ENCODE measurements at regions not wholly inside any gene's neighbourhood (a gene's known extent, or its start where the extent isn't known, plus 50 kb on each side); places are given as distances from the start of the nearest gene placed in this dataset.
A peak's percentile ranks its signal among the peaks of the same experiment; 100 is the strongest.

DNA sequence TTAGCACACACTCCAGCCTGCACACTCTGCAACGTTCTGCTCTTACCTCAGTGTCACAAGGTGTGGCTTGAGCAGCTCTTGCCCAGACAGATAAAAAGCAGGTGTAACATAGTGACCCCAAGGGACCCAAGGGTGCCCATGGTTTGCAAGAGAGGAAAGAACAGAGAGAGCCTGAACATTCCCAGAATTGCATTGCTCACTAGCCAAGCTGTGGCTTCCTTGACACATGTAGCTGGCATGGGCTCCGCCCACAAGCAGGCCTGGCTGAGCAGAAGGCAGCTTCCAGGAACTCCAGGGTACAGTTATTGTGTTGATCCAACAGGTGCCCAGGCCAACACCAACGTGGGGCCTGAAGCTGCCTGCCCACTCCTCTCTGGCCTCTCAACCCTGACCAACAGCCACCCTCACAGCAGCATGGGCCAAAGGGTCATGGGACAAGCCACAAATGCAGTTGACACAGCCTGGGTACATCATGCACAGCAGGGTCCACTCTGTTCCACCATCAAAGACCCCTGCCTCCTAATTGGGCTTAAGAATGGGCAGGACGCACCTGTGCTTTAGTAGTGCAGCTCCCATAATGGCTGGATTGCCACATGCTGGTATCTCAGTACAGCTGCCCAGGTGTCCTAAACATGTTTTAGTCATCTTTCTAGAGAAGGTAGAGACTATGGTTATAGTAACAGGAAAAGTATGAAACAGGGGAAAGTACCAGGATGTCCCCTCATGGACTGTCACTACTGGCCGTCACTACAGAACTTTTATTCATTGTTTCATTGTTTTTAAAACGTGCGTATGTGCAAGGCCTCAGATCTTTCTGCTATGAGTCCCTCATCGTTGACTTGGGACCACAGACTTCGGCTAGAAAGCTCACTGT, 73.7 kb upstream of the ACSL1 start:
- TF ChIP-seq, protein P1, sequence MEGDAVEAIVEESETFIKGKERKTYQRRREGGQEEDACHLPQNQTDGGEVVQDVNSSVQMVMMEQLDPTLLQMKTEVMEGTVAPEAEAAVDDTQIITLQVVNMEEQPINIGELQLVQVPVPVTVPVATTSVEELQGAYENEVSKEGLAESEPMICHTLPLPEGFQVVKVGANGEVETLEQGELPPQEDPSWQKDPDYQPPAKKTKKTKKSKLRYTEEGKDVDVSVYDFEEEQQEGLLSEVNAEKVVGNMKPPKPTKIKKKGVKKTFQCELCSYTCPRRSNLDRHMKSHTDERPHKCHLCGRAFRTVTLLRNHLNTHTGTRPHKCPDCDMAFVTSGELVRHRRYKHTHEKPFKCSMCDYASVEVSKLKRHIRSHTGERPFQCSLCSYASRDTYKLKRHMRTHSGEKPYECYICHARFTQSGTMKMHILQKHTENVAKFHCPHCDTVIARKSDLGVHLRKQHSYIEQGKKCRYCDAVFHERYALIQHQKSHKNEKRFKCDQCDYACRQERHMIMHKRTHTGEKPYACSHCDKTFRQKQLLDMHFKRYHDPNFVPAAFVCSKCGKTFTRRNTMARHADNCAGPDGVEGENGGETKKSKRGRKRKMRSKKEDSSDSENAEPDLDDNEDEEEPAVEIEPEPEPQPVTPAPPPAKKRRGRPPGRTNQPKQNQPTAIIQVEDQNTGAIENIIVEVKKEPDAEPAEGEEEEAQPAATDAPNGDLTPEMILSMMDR (IDR thresholded peaks at IDR 0.05), result no peak
- Histone ChIP-seq H3K4me1 (ENCODE audit: control insufficient read depth in 1 of 2, insufficient read depth in 1 of 2, low read depth in 1 of 2, low read length in 1 of 2) (peaks cover 58 to 60% of the 10 kb centered on the region in 2 experiments), H3K9me3 (no peaks in the 10 kb centered on the region)

DNA sequence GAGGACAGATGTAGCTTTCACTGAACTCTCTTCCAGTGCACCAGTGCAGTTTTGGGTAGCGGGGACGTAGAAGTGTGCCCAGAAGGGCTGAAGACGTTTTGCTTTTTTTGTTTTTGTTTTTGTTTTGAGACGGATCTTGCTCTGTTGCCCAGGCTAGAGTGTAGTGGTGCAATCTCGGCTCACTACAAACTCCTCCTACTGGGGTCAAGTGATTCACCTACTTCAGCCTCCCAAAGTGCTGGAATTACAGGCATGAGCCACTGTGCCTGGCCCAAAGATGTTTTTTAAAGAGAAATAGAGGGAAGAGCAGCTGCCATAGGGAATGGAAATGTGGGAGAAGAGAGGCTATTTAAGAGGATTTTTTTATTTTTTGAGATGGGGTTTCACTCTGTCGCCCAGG, 74.4 kb upstream of the ACSL1 start:
- H3K36me3 ChIP-seq, result no peaks in the 10 kb centered on the region
- peaks cover 51 to 53% of the 10 kb centered on the region in 2 experiments for H3K4me1 ChIP-seq (ENCODE audit: control insufficient read depth in 1 of 2, insufficient read depth in 1 of 2, low read depth in 1 of 2, low read length in 1 of 2)
- H3K4me3 ChIP-seq (ENCODE audit: low read depth in 1 of 2, low read length in 1 of 2), result no peak overlapping the region
- no peaks in the 10 kb centered on the region for H3K9me3 ChIP-seq
- no peak overlapping the region for H3K27ac ChIP-seq
- H3K27me3 ChIP-seq, result no peaks in the 10 kb centered on the region
- TF ChIP-seq, protein P1 (IDR thresholded peaks at IDR 0.05), result no peak

More for the DNA sequence above, 73.7 kb upstream of the ACSL1 start:
- Histone ChIP-seq H3K27me3 (no peaks in the 10 kb centered on the region), H3K36me3 (no peaks in the 10 kb centered on the region), H3K27ac (peak overlapping the region; percentile 93), H3K4me3 (ENCODE audit: low read depth in 1 of 2, low read length in 1 of 2) (peak overlapping the region in 1 of 2 experiments; percentile 18)

DNA sequence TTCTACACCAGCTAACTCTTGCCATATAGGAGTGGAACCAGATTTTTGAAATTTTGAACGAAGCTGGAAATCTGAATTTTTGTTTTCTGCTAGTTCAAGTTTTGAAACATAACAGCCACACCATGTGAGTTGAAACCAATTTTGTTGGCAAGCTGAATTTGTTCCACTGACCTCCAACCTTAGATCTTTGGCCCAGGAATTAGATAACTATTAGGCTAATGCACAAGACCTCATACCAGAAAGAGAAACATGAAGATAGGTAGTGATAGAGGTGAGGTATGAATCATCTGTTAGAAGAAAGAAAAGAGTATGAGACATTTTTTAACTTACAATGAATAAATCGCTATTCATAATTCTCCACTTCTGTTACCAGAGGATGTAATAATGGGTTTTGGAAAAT, 76.8 kb upstream of the ACSL1 start:
- H3K4me1 ChIP-seq (ENCODE audit: control insufficient read depth in 1 of 2, insufficient read depth in 1 of 2, low read depth in 1 of 2, low read length in 1 of 2), result peaks cover 38 to 43% of the 10 kb centered on the region in 2 experiments
- TF ChIP-seq, protein P1 (IDR thresholded peaks at IDR 0.05), result no peak
- no peak overlapping the region for H3K27ac ChIP-seq
- H3K9me3 ChIP-seq, result no peaks in the 10 kb centered on the region
- no peak overlapping the region for H3K4me3 ChIP-seq (ENCODE audit: low read depth in 1 of 2, low read length in 1 of 2)
- H3K36me3 ChIP-seq, result no peaks in the 10 kb centered on the region
- no peaks in the 10 kb centered on the region for H3K27me3 ChIP-seq

DNA sequence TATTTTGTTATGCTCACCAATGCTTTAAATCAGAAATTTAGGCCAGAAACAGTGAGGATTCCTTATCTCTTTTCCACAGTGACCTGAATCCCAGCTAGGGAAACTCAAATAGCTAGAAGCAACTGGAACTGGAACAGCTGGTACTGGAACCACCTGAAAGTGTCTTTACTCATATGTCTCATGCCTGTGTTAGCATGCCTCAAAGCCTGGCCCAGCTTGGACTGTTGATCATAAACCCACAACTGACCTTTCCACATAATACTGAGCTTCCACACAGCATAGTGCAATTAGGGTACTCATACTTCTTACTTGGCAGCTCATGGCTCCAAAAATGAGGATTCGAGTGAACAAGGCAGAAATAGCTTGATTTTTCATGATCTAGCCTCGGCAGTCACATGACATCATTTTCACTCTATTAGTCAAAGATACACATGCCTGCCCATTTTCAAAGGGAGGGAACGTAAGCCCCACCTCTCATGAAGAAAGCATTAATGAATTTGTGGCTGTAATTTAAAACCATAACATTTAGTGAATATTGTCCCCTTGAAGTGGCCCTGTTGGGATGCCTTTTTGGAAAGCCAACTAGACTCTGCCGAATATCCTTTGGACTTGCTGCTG, 80.8 kb upstream of the ACSL1 start:
- H3K36me3 ChIP-seq, result no peaks in the 10 kb centered on the region
- no peak overlapping the region for H3K4me3 ChIP-seq (ENCODE audit: low read depth in 1 of 2, low read length in 1 of 2)
- TF ChIP-seq, protein P1 (IDR thresholded peaks at IDR 0.05), result no peak
- no peaks in the 10 kb centered on the region for H3K9me3 ChIP-seq
- H3K27me3 ChIP-seq, result no peaks in the 10 kb centered on the region
- peaks cover 19 to 23% of the 10 kb centered on the region in 2 experiments for H3K4me1 ChIP-seq (ENCODE audit: control insufficient read depth in 1 of 2, insufficient read depth in 1 of 2, low read depth in 1 of 2, low read length in 1 of 2)
- H3K27ac ChIP-seq, result peak overlapping the region; percentile 61

DNA sequence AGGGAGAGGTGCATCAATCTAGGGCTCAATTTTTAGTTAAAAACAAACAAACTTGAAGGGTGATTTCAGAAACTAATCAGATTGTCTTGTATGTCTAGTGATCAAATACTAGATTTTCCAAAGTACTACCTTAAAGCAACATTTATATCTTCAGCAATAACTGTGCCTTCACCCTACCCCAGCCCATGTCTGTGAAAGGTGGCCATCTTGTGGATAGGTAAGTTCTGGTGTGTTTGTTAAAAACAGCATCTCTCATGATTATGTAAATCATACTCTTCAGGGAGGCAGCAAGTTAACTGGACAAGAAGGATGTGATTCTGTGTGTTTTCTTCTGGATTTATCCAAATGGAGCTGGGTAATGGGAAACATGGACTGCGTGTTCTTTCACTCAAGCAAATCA, 81.4 kb upstream of the ACSL1 start:
- H3K36me3 ChIP-seq, result no peaks in the 10 kb centered on the region
- peak overlapping the region; percentile 61 for H3K27ac ChIP-seq
- TF ChIP-seq, protein P1 (IDR thresholded peaks at IDR 0.05), result peak; percentile 15
- H3K27me3 ChIP-seq, result no peaks in the 10 kb centered on the region
- H3K4me1 ChIP-seq (ENCODE audit: control insufficient read depth in 1 of 2, insufficient read depth in 1 of 2, low read depth in 1 of 2, low read length in 1 of 2), result peaks cover 19 to 23% of the 10 kb centered on the region in 2 experiments
- H3K4me3 ChIP-seq (ENCODE audit: low read depth in 1 of 2, low read length in 1 of 2), result no peak overlapping the region
- peaks cover under 1% of the 10 kb centered on the region for H3K9me3 ChIP-seq
